Mesodermal cell (in vitro differentiated cells): ENCODE measurements at regions not wholly inside any gene's neighbourhood (a gene's known extent, or its start where the extent isn't known, plus 50 kb on each side); places are given as distances from the start of the nearest gene placed in this dataset.

Source experiments
- H3K27ac ChIP-seq: 2 replicates; pipeline ENCODE4 v1.7.0; 2013; ENCODE audit warnings: mild to moderate bottlenecking, low read depth, low read length, moderate library complexity; ENCODE audit not compliant: severe bottlenecking
- H3K36me3 ChIP-seq: 2 replicates; pipeline ENCODE4 v1.7.1; 2013; ENCODE audit warnings: mild to moderate bottlenecking, low read length, moderate library complexity; ENCODE audit not compliant: control insufficient read depth, insufficient read depth
- H3K4me1 ChIP-seq: one replicate; pipeline ENCODE4 v1.7.1; 2013; ENCODE audit warnings: mild to moderate bottlenecking, low read length; ENCODE audit not compliant: insufficient read depth, control insufficient read depth, poor library complexity, severe bottlenecking
- H3K4me3 ChIP-seq: 2 replicates; pipeline ENCODE4 v1.7.0; 2013; ENCODE audit warnings: low read length, control low read depth, mild to moderate bottlenecking; ENCODE audit not compliant: insufficient read depth, poor library complexity, severe bottlenecking; ENCODE audit errors: extremely low read depth
- H3K9me3 ChIP-seq: 2 replicates; pipeline ENCODE4 v1.7.1; 2013; ENCODE audit warnings: mild to moderate bottlenecking, low read length, moderate library complexity; ENCODE audit not compliant: control insufficient read depth
- WGBS, 2 experiments: methylation state at CpG; one replicate each; pipeline ENCODE4 v1.1.5; 2013; ENCODE audit warnings: missing lambda C conversion rate in 2 of 2; ENCODE audit not compliant: insufficient coverage in 2 of 2; 5-methylcytosine and 5-hydroxymethylcytosine counted together

DNA sequence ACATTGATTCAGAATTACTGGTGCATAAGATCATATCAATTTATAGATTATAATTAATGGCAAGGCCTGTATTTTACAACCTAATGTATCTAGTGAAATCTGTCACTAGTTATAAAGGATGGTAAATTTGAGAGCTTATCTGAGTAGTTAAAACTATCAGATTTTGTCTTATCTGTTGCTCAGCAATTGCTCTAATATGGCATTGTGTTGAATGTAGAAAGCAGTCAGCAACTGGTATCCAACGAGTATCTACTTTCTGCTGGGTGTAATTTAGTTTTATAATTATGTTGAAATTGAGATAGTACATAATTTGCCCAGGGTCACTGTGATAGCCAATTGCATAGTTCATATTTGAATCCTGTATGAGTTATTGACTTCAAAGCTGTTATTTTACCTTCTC is 1005.7 kb downstream of the CDH11 start:
- WGBS, 2 experiments, result 67 to 100% methylated on average over 1 of the region's 1 CpG
- H3K27ac ChIP-seq, result no peak overlapping the region
- no peaks in the 10 kb centered on the region for H3K4me1 ChIP-seq
- no peaks in the 10 kb centered on the region for H3K9me3 ChIP-seq
- no peaks in the 10 kb centered on the region for H3K36me3 ChIP-seq
- no peak overlapping the region for H3K4me3 ChIP-seq

DNA sequence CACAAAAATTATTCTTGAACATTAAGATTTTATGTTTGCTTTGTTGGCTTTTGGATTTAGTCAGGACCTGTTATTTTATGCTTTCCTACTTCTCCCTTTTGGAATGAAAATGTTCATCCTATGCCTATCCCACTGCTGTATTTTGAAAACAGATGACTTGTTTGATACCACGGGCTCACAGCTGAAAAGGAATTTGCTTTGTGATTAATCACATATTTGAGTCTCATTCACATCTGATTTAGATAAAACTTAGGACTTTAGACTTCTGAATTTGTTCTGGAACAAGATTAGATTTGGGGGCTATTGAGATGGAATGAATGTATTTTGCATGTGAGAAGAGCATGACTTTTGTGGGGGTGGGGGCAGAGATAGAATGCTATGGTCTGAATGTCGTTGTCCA is 1012.6 kb downstream of the CDH11 start:
- Histone ChIP-seq H3K36me3 (no peaks in the 10 kb centered on the region), H3K4me3 (no peak overlapping the region), H3K27ac (no peak overlapping the region), H3K9me3 (no peaks in the 10 kb centered on the region), H3K4me1 (no peaks in the 10 kb centered on the region)
- WGBS, 2 experiments, result no CpG with 5 or more reads among the region's 2 CpGs

DNA sequence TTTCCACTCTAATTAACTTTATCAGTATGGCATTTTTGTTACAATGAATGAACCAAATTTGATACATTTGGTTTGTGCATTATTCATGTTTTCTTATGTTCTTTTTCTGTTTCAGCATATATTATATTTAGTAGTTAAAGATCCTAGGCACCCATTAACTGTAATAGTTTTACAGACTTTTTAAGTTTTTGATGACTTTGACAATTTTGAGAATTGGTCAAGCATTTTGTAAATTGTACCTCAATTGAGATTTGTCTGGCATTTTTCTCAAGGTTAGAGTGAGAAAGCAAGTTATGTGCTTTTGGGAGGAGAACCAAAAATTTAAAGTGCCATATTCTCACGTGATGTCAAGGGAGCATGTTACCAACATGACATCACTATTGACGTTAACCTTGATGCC is 1019.2 kb downstream of the CDH11 start:
- Histone ChIP-seq H3K9me3 (no peaks in the 10 kb centered on the region), H3K4me1 (no peaks in the 10 kb centered on the region), H3K4me3 (no peak overlapping the region), H3K27ac (no peak overlapping the region), H3K36me3 (no peaks in the 10 kb centered on the region)
- 60 to 89% methylated on average over 1 to 2 of the region's 2 CpGs for WGBS, 2 experiments

DNA sequence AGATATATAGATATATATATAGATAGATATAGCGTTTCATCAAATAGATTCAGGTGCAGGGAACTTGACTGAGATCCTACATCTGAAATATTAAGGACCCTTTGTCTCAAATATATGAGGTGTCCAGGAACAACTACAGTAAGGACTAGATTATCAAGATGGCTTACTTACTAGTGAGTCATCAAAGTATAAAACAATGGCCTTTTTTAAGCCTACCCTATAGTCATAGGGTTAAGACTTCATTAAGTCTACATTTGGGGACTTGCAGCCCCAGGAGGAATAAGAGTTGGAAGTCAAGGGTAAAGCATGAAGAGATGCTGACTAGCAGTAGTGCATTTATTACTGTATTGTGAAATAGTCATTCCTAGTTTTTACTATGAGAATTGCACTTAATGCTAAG is 1023.4 kb downstream of the CDH11 start:
- no peaks in the 10 kb centered on the region for H3K4me1 ChIP-seq
- no peaks in the 10 kb centered on the region for H3K36me3 ChIP-seq
- no CpG with 5 or more reads among the region's 1 CpG for WGBS, 2 experiments
- no peak overlapping the region for H3K4me3 ChIP-seq
- H3K27ac ChIP-seq, result no peak overlapping the region
- no peaks in the 10 kb centered on the region for H3K9me3 ChIP-seq

DNA sequence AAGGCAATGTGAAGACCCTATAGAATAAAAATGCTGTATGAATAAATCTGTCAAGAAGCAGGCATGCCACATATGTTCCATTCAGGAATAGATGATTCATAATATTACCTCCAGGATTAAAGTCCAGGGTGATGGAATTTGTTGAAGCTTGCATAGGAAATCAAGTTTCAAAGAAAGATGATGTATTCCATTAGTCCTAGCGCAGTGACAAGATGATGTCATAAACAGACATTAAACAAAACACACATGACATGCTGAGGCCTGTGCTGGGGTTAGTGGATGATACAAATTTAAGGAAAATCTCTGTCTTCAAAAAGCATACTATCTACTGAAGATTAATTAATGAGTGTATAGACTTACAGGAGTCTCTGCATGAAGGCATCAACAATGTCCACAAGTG is 1025.2 kb downstream of the CDH11 start:
- Histone ChIP-seq H3K36me3 (no peaks in the 10 kb centered on the region), H3K4me1 (peaks cover 8% of the 10 kb centered on the region), H3K4me3 (no peak overlapping the region), H3K27ac (no peak overlapping the region), H3K9me3 (no peaks in the 10 kb centered on the region)
- no CpG with 5 or more reads among the region's 1 CpG for WGBS, 2 experiments

DNA sequence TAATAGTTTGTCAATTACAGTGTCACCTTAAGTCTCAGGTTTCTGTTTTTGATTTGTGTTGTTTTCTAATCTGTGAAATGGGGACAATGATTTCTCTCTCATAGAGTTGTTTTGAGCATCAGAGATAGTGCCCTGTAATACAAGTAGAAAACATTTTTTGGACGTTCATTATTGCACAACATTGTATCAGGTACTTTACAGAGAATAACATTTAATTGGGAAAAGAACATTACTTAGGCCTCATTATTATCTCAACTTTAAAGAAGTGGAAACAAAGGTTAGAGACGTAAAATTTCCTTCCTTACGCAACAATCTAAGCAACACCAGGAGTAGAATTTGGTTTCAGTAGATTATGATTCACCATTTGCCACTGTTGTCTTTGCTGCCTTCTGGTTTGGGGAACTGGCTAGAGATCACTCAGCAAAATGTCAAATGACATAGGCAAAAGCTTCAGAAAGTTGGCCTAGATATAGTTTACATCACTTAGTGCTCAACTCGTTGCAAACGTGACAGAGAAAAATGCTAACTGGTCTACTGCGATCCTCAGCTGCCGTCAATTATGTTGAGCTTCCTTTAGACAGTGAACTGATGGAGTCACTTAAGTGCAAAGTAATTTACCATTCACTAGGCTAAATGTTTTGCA is 1026.8 kb downstream of the CDH11 start:
- 87 to 100% methylated on average over 2 to 4 of the region's 7 CpGs for WGBS, 2 experiments
- Histone ChIP-seq H3K4me3 (no peak overlapping the region), H3K36me3 (no peaks in the 10 kb centered on the region)

DNA sequence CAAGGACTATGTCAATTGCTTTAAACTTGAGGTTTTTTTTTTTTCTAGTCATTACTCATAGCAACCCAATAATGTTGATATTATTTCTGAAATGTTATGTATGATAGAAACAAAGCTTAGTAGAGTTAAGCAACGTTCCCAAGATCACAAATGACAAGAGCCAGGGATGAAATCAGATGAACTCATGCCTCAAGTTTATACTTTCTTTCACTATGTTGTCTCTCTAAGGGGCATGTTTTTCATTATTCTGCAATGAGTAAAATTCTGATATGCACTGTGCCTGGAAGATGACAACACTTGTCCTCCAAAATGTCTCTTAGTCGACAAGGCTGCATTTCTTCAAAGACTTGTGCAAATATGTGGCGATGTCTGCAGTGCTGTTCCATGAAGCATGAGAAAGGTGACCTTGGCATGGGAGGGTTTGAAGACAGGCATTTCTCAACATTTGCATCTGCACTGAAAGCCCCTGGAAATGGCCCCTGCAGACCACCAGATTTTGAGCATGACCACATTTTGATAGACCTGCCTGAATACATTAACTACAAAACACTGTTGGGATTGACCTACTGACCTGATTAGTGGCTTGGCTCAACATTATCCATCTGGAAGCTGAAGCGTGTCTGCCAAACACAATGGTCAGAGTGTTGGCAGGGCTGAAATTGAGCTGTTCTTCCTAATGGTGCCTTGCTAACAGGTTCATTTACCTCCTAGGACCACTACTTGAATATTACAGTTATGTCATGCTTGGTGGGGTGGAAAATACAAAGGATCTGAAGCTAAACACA is 1027.5 kb downstream of the CDH11 start:
- no peaks in the 10 kb centered on the region for H3K9me3 ChIP-seq
- WGBS, 2 experiments, result 88 to 95% methylated on average over 2 of the region's 4 CpGs
- no peak overlapping the region for H3K4me3 ChIP-seq
- H3K36me3 ChIP-seq, result no peaks in the 10 kb centered on the region
- no peak overlapping the region for H3K27ac ChIP-seq
- H3K4me1 ChIP-seq, result peaks cover 8% of the 10 kb centered on the region

More for the DNA sequence above, 1026.8 kb downstream of the CDH11 start:
- Histone ChIP-seq H3K4me1 (peaks cover 8% of the 10 kb centered on the region), H3K27ac (no peak overlapping the region), H3K9me3 (no peaks in the 10 kb centered on the region)

DNA sequence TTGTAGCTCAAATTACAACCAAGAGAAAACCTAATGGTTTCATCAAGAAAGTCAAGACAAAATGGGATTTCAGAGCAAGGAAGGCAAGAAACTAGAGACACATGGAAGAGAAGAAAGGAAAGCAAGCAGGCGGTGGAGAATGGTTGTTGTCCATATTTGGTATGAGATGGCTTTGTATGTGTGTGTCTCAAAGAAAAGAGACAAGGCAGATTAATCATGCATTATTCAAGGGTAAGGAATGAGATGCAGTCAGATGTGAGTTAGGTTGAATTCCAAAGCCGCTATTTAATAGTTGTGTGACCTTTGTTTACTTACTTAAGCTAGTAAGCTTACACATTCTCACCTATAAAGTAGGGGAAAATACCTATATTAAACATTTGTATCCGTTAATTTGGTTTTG is 1029.6 kb downstream of the CDH11 start:
- Histone ChIP-seq H3K4me1 (peaks cover 8% of the 10 kb centered on the region), H3K27ac (no peak overlapping the region), H3K9me3 (no peaks in the 10 kb centered on the region), H3K36me3 (no peaks in the 10 kb centered on the region), H3K4me3 (no peak overlapping the region)
- WGBS, 2 experiments, result 100% methylated on average over 1 of the region's 3 CpGs; no CpG with 5 or more reads in 1 of the 2 experiments

DNA sequence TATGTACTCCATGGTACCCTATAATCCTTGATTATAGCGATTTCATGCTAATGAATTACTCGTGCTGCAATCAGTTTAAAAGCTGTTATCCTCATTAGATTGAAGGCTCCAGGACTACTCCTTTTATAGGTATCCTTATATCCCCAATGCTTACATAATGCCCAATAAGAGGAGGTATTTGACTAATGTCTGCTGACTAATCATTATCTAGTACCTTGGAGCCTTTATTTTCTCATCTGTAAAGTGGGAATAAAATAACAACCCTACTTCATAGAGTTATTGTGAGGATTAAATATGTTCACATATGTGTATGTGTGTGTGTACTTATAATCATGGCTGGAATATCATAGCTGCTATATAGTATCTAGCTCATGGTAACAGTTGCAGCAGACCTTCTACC is 1031.5 kb downstream of the CDH11 start:
- no peaks in the 10 kb centered on the region for H3K36me3 ChIP-seq
- WGBS, 2 experiments, result 83 to 96% methylated on average over 1 to 2 of the region's 2 CpGs
- H3K4me3 ChIP-seq, result no peak overlapping the region
- no peak overlapping the region for H3K27ac ChIP-seq
- peaks cover 8% of the 10 kb centered on the region for H3K4me1 ChIP-seq
- no peaks in the 10 kb centered on the region for H3K9me3 ChIP-seq

DNA sequence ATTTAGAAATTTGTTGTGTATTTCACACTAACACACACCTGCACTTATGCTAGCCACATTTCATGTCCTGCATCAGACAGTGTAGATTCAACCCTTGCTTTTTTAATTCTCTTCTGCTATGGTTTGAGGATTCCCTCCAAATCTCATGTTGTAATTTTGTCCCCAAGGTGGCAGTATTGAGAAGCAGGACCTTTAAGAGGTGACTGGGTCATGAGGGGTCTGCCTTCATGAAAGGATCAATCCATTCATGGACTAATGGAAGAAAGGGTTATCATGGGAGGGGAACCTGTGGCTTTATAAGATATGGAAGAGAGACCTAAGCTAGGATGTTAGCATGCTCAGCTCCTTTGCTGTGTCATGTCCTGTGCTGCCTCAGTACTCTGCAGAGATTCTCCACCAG is 1032.2 kb downstream of the CDH11 start:
- Histone ChIP-seq H3K4me3 (no peak overlapping the region), H3K9me3 (no peaks in the 10 kb centered on the region), H3K4me1 (peaks cover 8% of the 10 kb centered on the region), H3K36me3 (no peaks in the 10 kb centered on the region), H3K27ac (no peak overlapping the region)

DNA sequence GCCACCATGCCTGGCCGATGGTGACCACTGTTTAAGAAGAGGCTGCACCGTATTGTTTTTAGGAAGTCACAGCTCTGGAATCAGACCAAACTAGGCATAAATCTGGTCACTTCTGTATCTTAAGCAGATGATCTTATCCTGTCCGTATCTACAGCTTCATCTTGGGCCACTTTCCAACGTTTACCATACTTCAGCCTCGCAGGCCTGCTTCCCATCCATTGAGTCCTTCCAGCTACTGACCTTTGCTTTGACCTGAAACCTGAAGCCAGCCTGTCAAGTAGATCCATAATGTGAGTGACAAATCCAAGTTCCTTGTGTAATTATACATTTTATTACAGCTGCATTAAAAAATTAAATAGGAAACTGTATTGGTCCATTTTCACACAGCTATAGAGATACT is 1033.0 kb downstream of the CDH11 start:
- peaks cover 8% of the 10 kb centered on the region for H3K4me1 ChIP-seq
- 82 to 93% methylated on average over 4 to 5 of the region's 5 CpGs for WGBS, 2 experiments
- no peaks in the 10 kb centered on the region for H3K36me3 ChIP-seq
- no peak overlapping the region for H3K27ac ChIP-seq
- H3K4me3 ChIP-seq, result no peak overlapping the region
- H3K9me3 ChIP-seq, result no peaks in the 10 kb centered on the region
